ENCODE measurements at regions not wholly inside any gene's neighbourhood (a gene's known extent, or its start where the extent isn't known, plus 50 kb on each side); places are given as distances from the start of the nearest gene placed in this dataset.

- TF ChIP-seq POLR2A (IDR thresholded peaks at IDR 0.05) (no peak), EP300 (IDR thresholded peaks at IDR 0.05) (no peak), CTCF (IDR thresholded peaks at IDR 0.05) (no peak)
- Histone ChIP-seq H3K9me3 (peaks cover 0 to 14% (median 1%) of the 10 kb centered on the region in 4 donors), H3K36me3 (no peaks in the 10 kb centered on the region), H3K27me3 (no peaks in the 10 kb centered on the region), H3K27ac (no peak overlapping the region), H3K4me1 (no peaks in the 10 kb centered on the region), H3K4me3 (no peak overlapping the region)
- no peak for DNase-seq (ENCODE audit: low spot score in 2 of 2)
- 87 to 94% methylated on average over 5 of the region's 5 CpGs for WGBS, 2 donors
These were observed 95.5 kb upstream of the PTPN3 start for GRCh38 chr9:109593612-109594011.

GRCh38 chr9:109597496-109597895 lies 99.4 kb upstream of the PTPN3 start:
- no peaks in the 10 kb centered on the region for H3K36me3 ChIP-seq
- H3K4me1 ChIP-seq, result no peaks in the 10 kb centered on the region
- H3K9me3 ChIP-seq, result peaks cover 0 to 5% (median 0%) of the 10 kb centered on the region in 4 donors
- no peak overlapping the region for H3K4me3 ChIP-seq
- TF ChIP-seq CTCF (IDR thresholded peaks at IDR 0.05), result no peak
- TF ChIP-seq POLR2A (IDR thresholded peaks at IDR 0.05), result no peak
- TF ChIP-seq EP300 (IDR thresholded peaks at IDR 0.05), result no peak
- WGBS, 2 donors, result 81 to 83% methylated on average over 3 of the region's 3 CpGs
- DNase-seq (ENCODE audit: low spot score in 2 of 2), result no peak
- H3K27ac ChIP-seq, result no peak overlapping the region
- H3K27me3 ChIP-seq, result no peaks in the 10 kb centered on the region

GRCh38 chr9:109599131-109599530 lies 101.0 kb upstream of the PTPN3 start:
- H3K9me3 ChIP-seq, result peaks cover 0 to 5% (median 0%) of the 10 kb centered on the region in 4 donors
- 90 to 97% methylated on average over 2 of the region's 2 CpGs for WGBS, 2 donors
- no peak overlapping the region for H3K4me3 ChIP-seq
- no peak overlapping the region for H3K27ac ChIP-seq
- H3K36me3 ChIP-seq, result no peaks in the 10 kb centered on the region
- DNase-seq (ENCODE audit: low spot score in 2 of 2), result no peak
- no peaks in the 10 kb centered on the region for H3K27me3 ChIP-seq
- H3K4me1 ChIP-seq, result no peaks in the 10 kb centered on the region
- TF ChIP-seq EP300 (IDR thresholded peaks at IDR 0.05), result no peak
- TF ChIP-seq CTCF (IDR thresholded peaks at IDR 0.05), result no peak
- TF ChIP-seq POLR2A (IDR thresholded peaks at IDR 0.05), result no peak

GRCh38 chr9:109599711-109600110 lies 101.6 kb upstream of the PTPN3 start:
- H3K36me3 ChIP-seq, result no peaks in the 10 kb centered on the region
- no peaks in the 10 kb centered on the region for H3K4me1 ChIP-seq
- peaks cover 0 to 5% (median 0%) of the 10 kb centered on the region in 4 donors for H3K9me3 ChIP-seq
- H3K4me3 ChIP-seq, result no peak overlapping the region
- H3K27ac ChIP-seq, result no peak overlapping the region
- WGBS, 2 donors, result 74 to 80% methylated on average over 6 of the region's 6 CpGs
- H3K27me3 ChIP-seq, result no peaks in the 10 kb centered on the region
- DNase-seq (ENCODE audit: low spot score in 2 of 2), result no peak
- no peak for TF ChIP-seq EP300 (IDR thresholded peaks at IDR 0.05)
- no peak for TF ChIP-seq CTCF (IDR thresholded peaks at IDR 0.05)
- no peak for TF ChIP-seq POLR2A (IDR thresholded peaks at IDR 0.05)

GRCh38 chr9:109600142-109600541 lies 102.0 kb upstream of the PTPN3 start:
- 67 to 80% methylated on average over 2 of the region's 2 CpGs for WGBS, 2 donors

More at GRCh38 chr9:109600142-109600541, 102.0 kb upstream of the PTPN3 start:
- no peak overlapping the region for H3K4me3 ChIP-seq
- no peaks in the 10 kb centered on the region for H3K27me3 ChIP-seq
- TF ChIP-seq CTCF (IDR thresholded peaks at IDR 0.05) (no peak), POLR2A (IDR thresholded peaks at IDR 0.05) (no peak), EP300 (IDR thresholded peaks at IDR 0.05) (no peak)
- no peaks in the 10 kb centered on the region for H3K36me3 ChIP-seq
- no peaks in the 10 kb centered on the region for H3K4me1 ChIP-seq
- H3K9me3 ChIP-seq, result peaks cover 0 to 5% (median 0%) of the 10 kb centered on the region in 4 donors
- DNase-seq (ENCODE audit: low spot score in 2 of 2), result no peak
- no peak overlapping the region for H3K27ac ChIP-seq
